Peyer's patch (tissue), 4 donors: ENCODE measurements at regions not wholly inside any gene's neighbourhood (a gene's known extent, or its start where the extent isn't known, plus 50 kb on each side); places are given as distances from the start of the nearest gene placed in this dataset.

Source experiments
- CTCF ChIP-seq, 6 experiments: fragments of 450-650 bp in 4 of 6; fragments of 200-600 bp in 2 of 6; sonication (generic) in 1 of 6; IDR thresholded peaks; one replicate each; pipeline ENCODE4 v1.5.1; 2017 to 2019; ENCODE audit warnings: antibody characterized with exemption in 6 of 6, mild to moderate bottlenecking in 3 of 6, moderate library complexity in 1 of 6
- POLR2A ChIP-seq, 2 donors: fragments of 450-650 bp; IDR thresholded peaks; one replicate each; pipeline ENCODE4 v1.5.1; 2017; ENCODE audit warnings: antibody characterized with exemption in 2 of 2, mild to moderate bottlenecking in 2 of 2, moderate library complexity in 2 of 2

- TF ChIP-seq CTCF (IDR thresholded peaks at IDR 0.05) (no peak), POLR2A (IDR thresholded peaks at IDR 0.05) (no peak)
These were observed 58.9 kb downstream of the ERICH4 start for GRCh38 chr19:41501854-41502253.
